Esophagus squamous epithelium (tissue), 4 donors: ENCODE measurements at regions not wholly inside any gene's neighbourhood (a gene's known extent, or its start where the extent isn't known, plus 50 kb on each side); places are given as distances from the start of the nearest gene placed in this dataset.

Source experiments
- POLR2A ChIP-seq, 4 donors: fragments of 450-650 bp; IDR thresholded peaks; one replicate each; pipeline ENCODE4 v1.6.1; 2017; ENCODE audit warnings: antibody characterized with exemption in 4 of 4, mild to moderate bottlenecking in 4 of 4, moderate library complexity in 3 of 4
- TF ChIP-seq, protein P1 (sequence below), 6 experiments: fragments of 450-650 bp in 4 of 6; fragments of 200-600 bp in 2 of 6; sonication (generic) in 2 of 6; IDR thresholded peaks; one replicate each; pipeline ENCODE4 v1.5.1; 2016 to 2019; ENCODE audit warnings: antibody characterized with exemption in 6 of 6, mild to moderate bottlenecking in 4 of 6, moderate library complexity in 4 of 6

DNA sequence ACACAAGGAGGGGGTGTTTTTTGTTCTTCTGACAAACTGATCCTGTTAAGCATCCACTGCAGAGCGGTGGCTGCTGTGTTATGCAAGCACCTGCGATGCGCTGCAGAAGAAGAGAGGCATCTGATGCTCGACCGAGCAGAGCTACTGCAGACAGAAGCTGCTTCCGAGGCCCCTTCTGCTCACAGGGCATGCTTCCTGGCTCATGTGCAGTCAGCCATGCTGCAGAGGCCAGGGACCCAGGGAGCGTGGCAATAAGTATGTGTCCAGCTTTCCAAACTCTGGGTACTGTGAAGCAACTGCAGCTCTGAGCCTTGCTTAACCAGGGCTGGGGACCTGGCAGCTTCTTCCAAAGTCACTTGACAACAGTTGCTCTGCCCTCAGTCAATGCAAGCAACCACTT is 448.6 kb upstream of the RBFOX1 start:
- TF ChIP-seq, protein P1, sequence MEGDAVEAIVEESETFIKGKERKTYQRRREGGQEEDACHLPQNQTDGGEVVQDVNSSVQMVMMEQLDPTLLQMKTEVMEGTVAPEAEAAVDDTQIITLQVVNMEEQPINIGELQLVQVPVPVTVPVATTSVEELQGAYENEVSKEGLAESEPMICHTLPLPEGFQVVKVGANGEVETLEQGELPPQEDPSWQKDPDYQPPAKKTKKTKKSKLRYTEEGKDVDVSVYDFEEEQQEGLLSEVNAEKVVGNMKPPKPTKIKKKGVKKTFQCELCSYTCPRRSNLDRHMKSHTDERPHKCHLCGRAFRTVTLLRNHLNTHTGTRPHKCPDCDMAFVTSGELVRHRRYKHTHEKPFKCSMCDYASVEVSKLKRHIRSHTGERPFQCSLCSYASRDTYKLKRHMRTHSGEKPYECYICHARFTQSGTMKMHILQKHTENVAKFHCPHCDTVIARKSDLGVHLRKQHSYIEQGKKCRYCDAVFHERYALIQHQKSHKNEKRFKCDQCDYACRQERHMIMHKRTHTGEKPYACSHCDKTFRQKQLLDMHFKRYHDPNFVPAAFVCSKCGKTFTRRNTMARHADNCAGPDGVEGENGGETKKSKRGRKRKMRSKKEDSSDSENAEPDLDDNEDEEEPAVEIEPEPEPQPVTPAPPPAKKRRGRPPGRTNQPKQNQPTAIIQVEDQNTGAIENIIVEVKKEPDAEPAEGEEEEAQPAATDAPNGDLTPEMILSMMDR (IDR thresholded peaks at IDR 0.05): no peak
- TF ChIP-seq POLR2A (IDR thresholded peaks at IDR 0.05): no peak
